GM12892 (cell line): ENCODE measurements at regions not wholly inside any gene's neighbourhood (a gene's known extent, or its start where the extent isn't known, plus 50 kb on each side); places are given as distances from the start of the nearest gene placed in this dataset.

Source experiments
- POLR2A ChIP-seq: IDR thresholded peaks from 2 replicates; pipeline ENCODE4 v1.6.1; 2011; ENCODE audit warnings: low read depth, low read length, control low read depth
- POLR2AphosphoS5 ChIP-seq: IDR thresholded peaks from 2 replicates; pipeline ENCODE4 v1.6.1; 2011; ENCODE audit warnings: low read depth, low read length, control low read depth
- TAF1 ChIP-seq: IDR thresholded peaks from 2 replicates; pipeline ENCODE4 v1.6.1; 2011; ENCODE audit warnings: low read depth, mild to moderate bottlenecking, control low read depth, low read length, borderline replicate concordance

DNA sequence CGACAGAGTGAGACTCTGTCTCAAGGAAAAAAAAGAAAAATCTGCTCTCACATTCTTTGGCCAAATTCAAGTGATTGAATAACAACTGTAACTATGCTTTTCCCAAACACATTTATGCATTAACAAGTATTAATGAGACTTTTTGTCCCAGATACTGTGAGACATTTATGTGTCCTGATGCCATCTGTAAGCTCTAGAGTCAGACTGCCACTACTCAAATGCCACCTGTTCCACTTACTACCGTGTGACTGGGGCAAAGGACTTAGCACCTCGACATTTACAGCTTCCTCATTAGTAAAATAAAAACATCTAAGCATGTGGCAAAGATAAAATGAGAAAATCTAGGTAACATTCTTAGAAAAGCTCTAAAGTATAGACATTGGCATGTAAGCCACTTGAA is 178.1 kb upstream of the MARCKS start:
- TF ChIP-seq POLR2A (no peak), POLR2AphosphoS5 (no peak), TAF1 (no peak)
